CD14-positive monocyte (primary cell): ENCODE measurements at regions not wholly inside any gene's neighbourhood (a gene's known extent, or its start where the extent isn't known, plus 50 kb on each side); places are given as distances from the start of the nearest gene placed in this dataset.

Experiments used
- DNase-seq, 3 donors: peaks; one replicate each; pipeline ENCODE4 v3.0.0-alpha.2; 2011 to 2022
- H2AFZ ChIP-seq: 2 replicates; pipeline ENCODE4 v1.6.0; 2012; ENCODE audit warnings: mild to moderate bottlenecking, low read depth, low read length, inconsistent platforms; ENCODE audit not compliant: insufficient read depth, poor library complexity, severe bottlenecking
- H3K27ac ChIP-seq, 2 donors: 1 replicate in 1 of 2; 2 replicates in 1 of 2; pipeline ENCODE4 v1.5.1; 2012 to 2013; ENCODE audit warnings: low read length in 2 of 2, control low read depth in 1 of 2, inconsistent platforms in 1 of 2, low read depth in 1 of 2, mild to moderate bottlenecking in 1 of 2
- H3K27me3 ChIP-seq, 2 donors: one replicate each; pipeline versions ENCODE4 v1.6.0 to v1.6.1; 2011 to 2013; ENCODE audit warnings: low read length in 2 of 2; ENCODE audit not compliant: control insufficient read depth in 2 of 2, insufficient read depth in 2 of 2
- H3K36me3 ChIP-seq, 2 donors: replicated peaks in 1 of 2; 1 replicate in 1 of 2; 2 replicates in 1 of 2; pipeline versions ENCODE4 v1.5.1 to v1.6.1; 2012 to 2013; ENCODE audit warnings: low read length in 2 of 2, control low read depth in 1 of 2, inconsistent platforms in 1 of 2, mild to moderate bottlenecking in 1 of 2; ENCODE audit not compliant: insufficient read depth in 2 of 2, control insufficient read depth in 1 of 2
- H3K4me1 ChIP-seq, 2 donors: 1 replicate in 1 of 2; 2 replicates in 1 of 2; pipeline versions ENCODE4 v1.5.1 to v1.6.1; 2012 to 2013; ENCODE audit warnings: low read length in 2 of 2, control low read depth in 1 of 2, inconsistent platforms in 1 of 2, mild to moderate bottlenecking in 1 of 2, moderate library complexity in 1 of 2; ENCODE audit not compliant: insufficient read depth in 2 of 2, control insufficient read depth in 1 of 2
- H3K4me2 ChIP-seq: replicated peaks from 2 replicates; pipeline ENCODE3; 2012; ENCODE audit warnings: low read length, moderate library complexity, mild to moderate bottlenecking; ENCODE audit not compliant: poor library complexity, severe bottlenecking; ENCODE audit errors: extremely low read depth
- H3K4me3 ChIP-seq, 3 experiments: fragments of 200-600 bp in 1 of 3; sonication (generic) in 1 of 3; replicated peaks in 1 of 3; 1 replicate in 2 of 3; 2 replicates in 1 of 3; pipeline ENCODE4 v1.5.1; 2011 to 2013; ENCODE audit warnings: low read length in 3 of 3, mild to moderate bottlenecking in 3 of 3, control low read depth in 2 of 3, low read depth in 2 of 3, inconsistent platforms in 1 of 3, moderate library complexity in 1 of 3
- H3K79me2 ChIP-seq: 2 replicates; pipeline ENCODE4 v1.6.0; 2012; ENCODE audit warnings: mild to moderate bottlenecking, control low read depth, inconsistent platforms, low read length, moderate library complexity; ENCODE audit not compliant: insufficient read depth
- H3K9ac ChIP-seq: 2 replicates; pipeline ENCODE4 v1.6.0; 2017; ENCODE audit warnings: low read length, mild to moderate bottlenecking; ENCODE audit not compliant: insufficient read depth, poor library complexity, severe bottlenecking
- H3K9me3 ChIP-seq, 2 donors: replicated peaks in 1 of 2; 1 replicate in 1 of 2; 2 replicates in 1 of 2; pipeline versions ENCODE4 v1.5.1 to v1.6.1; 2012 to 2013; ENCODE audit warnings: low read length in 2 of 2, control low read depth in 1 of 2; ENCODE audit not compliant: control insufficient read depth in 1 of 2, insufficient read depth in 1 of 2
- H4K20me1 ChIP-seq: 2 replicates; pipeline ENCODE4 v1.6.0; 2012; ENCODE audit warnings: mild to moderate bottlenecking, low read length, control low read depth, moderate library complexity; ENCODE audit not compliant: insufficient read depth
- H3K27ac Mint-ChIP-seq, 7 donors: one replicate each; pipeline ENCODE4 v1.8.0; 2020; ENCODE audit warnings: mild to moderate bottlenecking in 7 of 7, mixed read lengths in 7 of 7, moderate library complexity in 6 of 7, inconsistent platforms in 2 of 7
- H3K27me3 Mint-ChIP-seq, 3 donors: one replicate each; pipeline ENCODE4 v1.8.0; 2021 to 2022; ENCODE audit warnings: low read depth in 3 of 3, mild to moderate bottlenecking in 3 of 3, mixed read lengths in 3 of 3, moderate library complexity in 3 of 3, inconsistent platforms in 1 of 3
- H3K36me3 Mint-ChIP-seq, 2 donors: one replicate each; pipeline ENCODE4 v1.8.0; 2020; ENCODE audit warnings: mixed read lengths in 2 of 2, inconsistent platforms in 1 of 2, mild to moderate bottlenecking in 1 of 2
- H3K4me1 Mint-ChIP-seq: one replicate; pipeline ENCODE4 v1.8.0; 2020; ENCODE audit warnings: mild to moderate bottlenecking, mixed read lengths
- H3K4me3 Mint-ChIP-seq, 2 donors: one replicate each; pipeline ENCODE4 v1.8.0; 2020; ENCODE audit warnings: mild to moderate bottlenecking in 2 of 2, mixed read lengths in 2 of 2, moderate library complexity in 1 of 2
- H3K9me3 Mint-ChIP-seq, 7 donors: one replicate each; pipeline ENCODE4 v1.8.0; 2020 to 2022; ENCODE audit warnings: mixed read lengths in 7 of 7, mild to moderate bottlenecking in 6 of 7, moderate library complexity in 6 of 7, inconsistent platforms in 2 of 7
- WGBS: methylation state at CpG from one replicate; pipeline ENCODE4 v1.1.5; 2013; ENCODE audit warnings: missing lambda C conversion rate; ENCODE audit not compliant: insufficient coverage; 5-methylcytosine and 5-hydroxymethylcytosine counted together
- intact Hi-C, 2 donors: fragments of 100-400 bp; cut with micrococcal nuclease; formaldehyde crosslinking; loops; one replicate each; pipeline versions ENCODE4 v1.15.0 to v1.15.1; 2023
- TF ChIP-seq, protein P1 (sequence below): fragments of 200-600 bp; IDR thresholded peaks from one replicate; pipeline ENCODE4 v1.8.0; 2022; ENCODE audit warnings: antibody characterized with exemption, mild to moderate bottlenecking

DNA sequence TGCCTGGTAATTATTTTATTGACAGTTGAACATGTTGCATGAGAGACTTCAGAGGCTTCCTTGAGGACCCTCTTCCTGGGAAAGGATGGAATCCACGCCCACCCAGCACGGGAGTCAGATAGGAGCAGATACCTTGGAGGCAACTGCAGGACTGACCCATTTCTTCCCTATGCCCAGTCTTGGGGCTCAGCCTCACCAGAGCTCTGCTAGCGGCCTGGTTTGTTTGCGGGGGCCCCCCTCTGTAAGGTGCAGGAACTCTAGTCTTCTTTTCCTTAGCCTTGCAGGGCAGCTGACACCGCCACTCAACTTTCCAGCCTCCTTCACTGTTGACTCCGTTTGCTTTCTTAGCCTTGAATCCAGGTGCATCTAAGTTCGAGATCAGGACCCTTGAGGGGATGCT lies 1032.8 kb downstream of the BRD1 start:
- Mint-ChIP-seq H3K27ac (no peak overlapping the region), H3K4me1 (no peaks in the 10 kb centered on the region), H3K9me3 (peaks cover 0 to 15% (median 5%) of the 10 kb centered on the region in 7 donors), H3K4me3 (no peak overlapping the region), H3K27me3 (peaks cover 0 to 5% (median 2%) of the 10 kb centered on the region in 3 donors), H3K36me3 (no peaks in the 10 kb centered on the region)
- intact Hi-C loops = no loop called here
- no peak overlapping the region for H3K9ac ChIP-seq
- H3K4me3 ChIP-seq = no peak overlapping the region
- DNase-seq = no peak
- WGBS = 100% methylated on average over 4 of the region's 7 CpGs
- no peak overlapping the region for H3K4me2 ChIP-seq
- H2AFZ ChIP-seq = no peak overlapping the region
- H3K36me3 ChIP-seq = no peaks in the 10 kb centered on the region
- peaks cover 3 to 8% of the 10 kb centered on the region in 2 donors for H3K9me3 ChIP-seq
- H3K27ac ChIP-seq = no peak overlapping the region
- H4K20me1 ChIP-seq = no peaks in the 10 kb centered on the region
- no peaks in the 10 kb centered on the region for H3K27me3 ChIP-seq
- TF ChIP-seq, protein P1, sequence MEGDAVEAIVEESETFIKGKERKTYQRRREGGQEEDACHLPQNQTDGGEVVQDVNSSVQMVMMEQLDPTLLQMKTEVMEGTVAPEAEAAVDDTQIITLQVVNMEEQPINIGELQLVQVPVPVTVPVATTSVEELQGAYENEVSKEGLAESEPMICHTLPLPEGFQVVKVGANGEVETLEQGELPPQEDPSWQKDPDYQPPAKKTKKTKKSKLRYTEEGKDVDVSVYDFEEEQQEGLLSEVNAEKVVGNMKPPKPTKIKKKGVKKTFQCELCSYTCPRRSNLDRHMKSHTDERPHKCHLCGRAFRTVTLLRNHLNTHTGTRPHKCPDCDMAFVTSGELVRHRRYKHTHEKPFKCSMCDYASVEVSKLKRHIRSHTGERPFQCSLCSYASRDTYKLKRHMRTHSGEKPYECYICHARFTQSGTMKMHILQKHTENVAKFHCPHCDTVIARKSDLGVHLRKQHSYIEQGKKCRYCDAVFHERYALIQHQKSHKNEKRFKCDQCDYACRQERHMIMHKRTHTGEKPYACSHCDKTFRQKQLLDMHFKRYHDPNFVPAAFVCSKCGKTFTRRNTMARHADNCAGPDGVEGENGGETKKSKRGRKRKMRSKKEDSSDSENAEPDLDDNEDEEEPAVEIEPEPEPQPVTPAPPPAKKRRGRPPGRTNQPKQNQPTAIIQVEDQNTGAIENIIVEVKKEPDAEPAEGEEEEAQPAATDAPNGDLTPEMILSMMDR = no peak
- H3K79me2 ChIP-seq = no peaks in the 10 kb centered on the region
- no peaks in the 10 kb centered on the region for H3K4me1 ChIP-seq

DNA sequence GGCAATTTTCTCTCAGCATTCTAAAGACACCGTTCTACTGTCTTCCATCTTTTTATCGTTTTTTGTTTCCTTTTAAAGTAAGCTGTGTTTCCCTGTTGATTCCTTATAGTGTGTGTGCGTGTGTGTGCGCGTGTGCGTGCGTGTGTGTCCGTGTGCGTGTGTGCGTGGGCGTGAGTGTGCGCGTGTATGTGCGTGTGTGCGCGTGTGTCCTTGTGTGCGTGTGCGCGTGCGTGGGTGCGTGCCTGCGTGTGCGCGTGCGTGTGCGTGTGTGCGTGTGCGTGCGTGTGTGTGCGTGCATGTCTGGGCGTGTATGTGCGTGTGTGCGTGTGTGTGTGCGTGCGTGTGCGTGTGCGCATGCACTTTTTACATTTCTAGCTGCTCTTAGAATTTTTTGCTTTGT lies 1033.7 kb downstream of the BRD1 start:
- Histone ChIP-seq H3K4me1 (no peaks in the 10 kb centered on the region), H3K9ac (no peak overlapping the region), H3K27me3 (no peaks in the 10 kb centered on the region), H4K20me1 (no peaks in the 10 kb centered on the region), H3K27ac (no peak overlapping the region), H3K79me2 (no peaks in the 10 kb centered on the region), H3K9me3 (peaks cover 3 to 8% of the 10 kb centered on the region in 2 donors), H3K36me3 (no peaks in the 10 kb centered on the region), H3K4me2 (no peak overlapping the region), H3K4me3 (no peak overlapping the region), H2AFZ (no peak overlapping the region)
- DNase-seq = no peak
- intact Hi-C loops = no loop called here
- H3K9me3 Mint-ChIP-seq = peaks cover 0 to 15% (median 5%) of the 10 kb centered on the region in 7 donors
- no peaks in the 10 kb centered on the region for H3K36me3 Mint-ChIP-seq
- TF ChIP-seq, protein P1 = no peak
- no peak overlapping the region for H3K27ac Mint-ChIP-seq
- H3K27me3 Mint-ChIP-seq = peaks cover 0 to 5% (median 4%) of the 10 kb centered on the region in 3 donors
- no peaks in the 10 kb centered on the region for H3K4me1 Mint-ChIP-seq
- no peak overlapping the region for H3K4me3 Mint-ChIP-seq
- no CpG with 5 or more reads among the region's 37 CpGs for WGBS
